GM23338 (cell line): ENCODE measurements at regions not wholly inside any gene's neighbourhood (a gene's known extent, or its start where the extent isn't known, plus 50 kb on each side); places are given as distances from the start of the nearest gene placed in this dataset.

Experiments used
- ATAC-seq: fragments of 200-7000 bp; cut with Tn5 transposase; 3 replicates; pipeline ENCODE4 v1.9.1; 2020
- DNase-seq: peaks from one replicate; pipeline ENCODE4 v3.0.0-alpha.2; 2015; ENCODE audit warnings: low spot score
- H2AFZ ChIP-seq: fragments of 200-600 bp; sonication (generic); 2 replicates; pipeline ENCODE4 v1.8.0; 2016; ENCODE audit warnings: antibody characterized with exemption, mild to moderate bottlenecking, moderate library complexity
- H3F3A ChIP-seq: fragments of 200-600 bp; sonication (generic); replicated peaks from 2 replicates; pipeline ENCODE4 v1.8.0; 2017; ENCODE audit warnings: antibody characterized with exemption, mixed run types, low read depth
- H3K27ac ChIP-seq: fragments of 200-600 bp; sonication (generic); 2 replicates; pipeline ENCODE4 v1.6.1; 2016; ENCODE audit warnings: low read depth
- H3K27me3 ChIP-seq: fragments of 200-600 bp; sonication (generic); 2 replicates; pipeline ENCODE4 v1.8.0; 2016; ENCODE audit warnings: mild to moderate bottlenecking, mixed run types, moderate library complexity; ENCODE audit not compliant: insufficient read depth
- H3K36me3 ChIP-seq: fragments of 200-600 bp; sonication (generic); 2 replicates; pipeline ENCODE4 v1.8.0; 2016; ENCODE audit warnings: mild to moderate bottlenecking; ENCODE audit not compliant: insufficient read depth
- H3K4me1 ChIP-seq: fragments of 200-600 bp; sonication (generic); 2 replicates; pipeline ENCODE4 v1.8.0; 2016; ENCODE audit warnings: mild to moderate bottlenecking, moderate library complexity; ENCODE audit not compliant: insufficient read depth
- H3K4me2 ChIP-seq: fragments of 200-600 bp; sonication (generic); 2 replicates; pipeline ENCODE4 v1.7.1; 2017; ENCODE audit warnings: mixed run types
- H3K4me3 ChIP-seq: fragments of 200-600 bp; sonication (generic); 2 replicates; pipeline ENCODE4 v1.6.1; 2016; ENCODE audit warnings: mixed run types
- H3K79me2 ChIP-seq: fragments of 200-600 bp; sonication (generic); replicated peaks from 2 replicates; pipeline ENCODE4 v1.8.0; 2017; ENCODE audit warnings: mild to moderate bottlenecking; ENCODE audit not compliant: insufficient read depth
- H3K9me2 ChIP-seq: fragments of 200-600 bp; sonication (generic); 2 replicates; pipeline ENCODE4 v1.8.0; 2017; ENCODE audit not compliant: insufficient read depth
- H4K20me1 ChIP-seq: fragments of 200-600 bp; sonication (generic); replicated peaks from 2 replicates; pipeline ENCODE4 v1.8.0; 2017; ENCODE audit warnings: mild to moderate bottlenecking; ENCODE audit not compliant: insufficient read depth
- H3K27ac Mint-ChIP-seq: 2 replicates; pipeline ENCODE4 v1.8.0; 2020; ENCODE audit warnings: inconsistent platforms, mild to moderate bottlenecking, moderate library complexity, mixed read lengths
- H3K27me3 Mint-ChIP-seq: 3 replicates; pipeline ENCODE4 v1.8.0; 2022; ENCODE audit warnings: low read depth, mild to moderate bottlenecking, moderate library complexity, mixed read lengths, inconsistent platforms; ENCODE audit not compliant: insufficient read depth, poor library complexity
- H3K36me3 Mint-ChIP-seq: 3 replicates; pipeline ENCODE4 v1.8.0; 2021; ENCODE audit warnings: low read depth, mild to moderate bottlenecking, inconsistent platforms, moderate library complexity, mixed read lengths
- H3K4me1 Mint-ChIP-seq: 3 replicates; pipeline ENCODE4 v1.8.0; 2020; ENCODE audit warnings: mild to moderate bottlenecking, inconsistent platforms, mixed read lengths
- H3K4me3 Mint-ChIP-seq: 3 replicates; pipeline ENCODE4 v1.8.0; 2021; ENCODE audit warnings: moderate library complexity, mild to moderate bottlenecking, inconsistent platforms, mixed read lengths
- H3K9me3 Mint-ChIP-seq: 3 replicates; pipeline ENCODE4 v1.8.0; 2020; ENCODE audit warnings: moderate library complexity, mild to moderate bottlenecking, inconsistent platforms, mixed read lengths
- CREB1 ChIP-seq: fragments of 250-450 bp; sonication (Bioruptor Pico); IDR thresholded peaks from 2 replicates; pipeline ENCODE4 v1.5.0; 2020; ENCODE audit warnings: low read depth, mild to moderate bottlenecking, moderate library complexity
- ETS1 ChIP-seq: IDR thresholded peaks from 2 replicates; pipeline ENCODE4 v1.6.1; 2016; ENCODE audit warnings: antibody characterized with exemption
- EZH2 ChIP-seq: fragments of 200-600 bp; sonication (generic); IDR thresholded peaks from one replicate; pipeline ENCODE4 v1.8.0; 2017; ENCODE audit warnings: antibody characterized with exemption, mild to moderate bottlenecking, low read depth; ENCODE audit not compliant: unreplicated experiment
- EZH2phosphoT487 ChIP-seq: fragments of 200-600 bp; sonication (generic); IDR thresholded peaks from one replicate; pipeline ENCODE4 v1.8.1; 2018; ENCODE audit warnings: antibody characterized with exemption; ENCODE audit not compliant: unreplicated experiment
- NANOG ChIP-seq: IDR thresholded peaks from 2 replicates; pipeline ENCODE4 v1.6.1; 2016; ENCODE audit warnings: antibody characterized with exemption, borderline replicate concordance
- POLR2AphosphoS5 ChIP-seq: IDR thresholded peaks from 2 replicates; pipeline ENCODE4 v1.6.1; 2016; ENCODE audit warnings: antibody characterized with exemption, low read depth
- REST ChIP-seq: IDR thresholded peaks from one replicate; pipeline ENCODE4 v1.6.1; 2018; ENCODE audit warnings: antibody characterized with exemption; ENCODE audit not compliant: unreplicated experiment
- ZNF114 ChIP-seq: fragments of 250-450 bp; sonication (Bioruptor Pico); IDR thresholded peaks from 2 replicates; pipeline ENCODE4 v1.5.0; 2020; ENCODE audit warnings: mild to moderate bottlenecking, moderate library complexity
- ZNF331 ChIP-seq: fragments of 250-450 bp; sonication (Bioruptor Pico); IDR thresholded peaks from 2 replicates; pipeline ENCODE4 v1.5.0; 2020; ENCODE audit warnings: low read depth, mild to moderate bottlenecking, moderate library complexity
- TF ChIP-seq, protein P1 (sequence below), 2 experiments: fragments of 200-600 bp in 1 of 2; sonication (generic) in 1 of 2; conservative IDR thresholded peaks; 2 replicates each; pipeline versions ENCODE4 v1.5.1 to v1.6.1; 2016 to 2017; ENCODE audit warnings: antibody characterized with exemption in 2 of 2, low read depth in 2 of 2, mild to moderate bottlenecking in 2 of 2, moderate library complexity in 1 of 2

- no peak for TF ChIP-seq ETS1
Measured at GRCh38 chr19:28578208-28578607, 634.7 kb downstream of the UQCRFS1 start (continued).

GRCh38 chr19:28577666-28578065 is 635.3 kb downstream of the UQCRFS1 start:
- Histone ChIP-seq H3K79me2 (no peaks in the 10 kb centered on the region), H3K4me2 (no peak overlapping the region), H3K4me3 (no peak overlapping the region), H3K9me2 (peaks cover 11% of the 10 kb centered on the region; the same call in 1 of the 2 replicates), H4K20me1 (no peaks in the 10 kb centered on the region), H3K36me3 (no peaks in the 10 kb centered on the region), H2AFZ (no peak overlapping the region), H3K27ac (no peak overlapping the region), H3K4me1 (peaks cover 22% of the 10 kb centered on the region), H3F3A (no peaks in the 10 kb centered on the region), H3K27me3 (no peaks in the 10 kb centered on the region)
- Mint-ChIP-seq H3K27ac (no peak overlapping the region), H3K9me3 (peaks cover 6% of the 10 kb centered on the region; the same call in 2 of the 3 replicates), H3K27me3 (peaks cover 17% of the 10 kb centered on the region), H3K4me3 (no peak overlapping the region), H3K36me3 (peaks cover 7% of the 10 kb centered on the region; the same call in 2 of the 3 replicates), H3K4me1 (peaks cover 29% of the 10 kb centered on the region)
- ATAC-seq (no peak), DNase-seq (no peak)
- no peak for TF ChIP-seq NANOG
- no peak for TF ChIP-seq CREB1 (CRISPR knock-in tag)
- no peak for TF ChIP-seq EZH2phosphoT487
- TF ChIP-seq, protein P1, sequence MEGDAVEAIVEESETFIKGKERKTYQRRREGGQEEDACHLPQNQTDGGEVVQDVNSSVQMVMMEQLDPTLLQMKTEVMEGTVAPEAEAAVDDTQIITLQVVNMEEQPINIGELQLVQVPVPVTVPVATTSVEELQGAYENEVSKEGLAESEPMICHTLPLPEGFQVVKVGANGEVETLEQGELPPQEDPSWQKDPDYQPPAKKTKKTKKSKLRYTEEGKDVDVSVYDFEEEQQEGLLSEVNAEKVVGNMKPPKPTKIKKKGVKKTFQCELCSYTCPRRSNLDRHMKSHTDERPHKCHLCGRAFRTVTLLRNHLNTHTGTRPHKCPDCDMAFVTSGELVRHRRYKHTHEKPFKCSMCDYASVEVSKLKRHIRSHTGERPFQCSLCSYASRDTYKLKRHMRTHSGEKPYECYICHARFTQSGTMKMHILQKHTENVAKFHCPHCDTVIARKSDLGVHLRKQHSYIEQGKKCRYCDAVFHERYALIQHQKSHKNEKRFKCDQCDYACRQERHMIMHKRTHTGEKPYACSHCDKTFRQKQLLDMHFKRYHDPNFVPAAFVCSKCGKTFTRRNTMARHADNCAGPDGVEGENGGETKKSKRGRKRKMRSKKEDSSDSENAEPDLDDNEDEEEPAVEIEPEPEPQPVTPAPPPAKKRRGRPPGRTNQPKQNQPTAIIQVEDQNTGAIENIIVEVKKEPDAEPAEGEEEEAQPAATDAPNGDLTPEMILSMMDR (conservative IDR thresholded peaks at IDR 0.05; ENCODE audit: low read depth in 2 of 2), result no peak
- no peak for TF ChIP-seq POLR2AphosphoS5
- TF ChIP-seq ZNF114 (CRISPR knock-in tag), result no peak
- no peak for TF ChIP-seq EZH2
- no peak for TF ChIP-seq ETS1
- no peak for TF ChIP-seq ZNF331 (CRISPR knock-in tag)
- no peak for TF ChIP-seq REST
